GM18498 (cell line): ENCODE measurements at regions not wholly inside any gene's neighbourhood (a gene's known extent, or its start where the extent isn't known, plus 50 kb on each side); places are given as distances from the start of the nearest gene placed in this dataset.

Experiments used
- ATAC-seq: cut with Tn5 transposase; IDR thresholded peaks from one replicate; pipeline ENCODE4 v1.9.1; 2021; ENCODE audit warnings: mild to moderate bottlenecking, moderate library complexity; ENCODE audit not compliant: unreplicated experiment

DNA sequence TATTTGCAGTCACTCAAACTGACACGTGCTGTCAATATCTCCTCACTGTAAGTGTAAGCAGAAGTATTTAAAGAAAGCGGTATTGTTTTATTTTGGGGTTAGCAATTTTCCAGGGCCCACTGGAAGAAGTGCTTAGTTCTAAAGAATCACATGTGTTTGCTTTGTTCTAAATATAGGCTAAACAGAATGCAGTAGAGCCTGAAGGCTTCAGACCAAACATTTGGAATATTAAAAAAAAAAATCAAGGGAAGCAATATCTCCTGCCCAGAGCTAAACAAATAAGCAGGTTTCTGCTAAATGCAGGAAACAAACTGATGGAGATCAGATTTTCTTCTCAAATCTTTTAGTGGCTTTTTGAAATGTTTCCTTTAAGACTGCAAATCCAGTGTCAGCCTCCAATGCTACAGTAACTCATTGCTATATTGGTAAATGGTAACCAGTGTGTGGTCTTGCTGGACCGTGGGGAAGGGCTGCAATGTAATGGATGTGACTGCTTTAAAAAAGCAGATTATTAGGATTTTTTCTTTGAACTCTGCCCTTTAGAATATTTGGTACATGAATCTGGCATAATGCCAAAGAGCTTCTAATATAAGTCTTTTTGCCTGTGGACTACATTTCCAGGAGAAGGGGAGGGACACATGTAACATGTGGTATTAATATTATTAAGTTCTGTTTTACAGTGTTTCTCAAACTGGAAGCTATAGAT, 317.1 kb upstream of the FERMT1 start:
- ATAC-seq, result no peak

DNA sequence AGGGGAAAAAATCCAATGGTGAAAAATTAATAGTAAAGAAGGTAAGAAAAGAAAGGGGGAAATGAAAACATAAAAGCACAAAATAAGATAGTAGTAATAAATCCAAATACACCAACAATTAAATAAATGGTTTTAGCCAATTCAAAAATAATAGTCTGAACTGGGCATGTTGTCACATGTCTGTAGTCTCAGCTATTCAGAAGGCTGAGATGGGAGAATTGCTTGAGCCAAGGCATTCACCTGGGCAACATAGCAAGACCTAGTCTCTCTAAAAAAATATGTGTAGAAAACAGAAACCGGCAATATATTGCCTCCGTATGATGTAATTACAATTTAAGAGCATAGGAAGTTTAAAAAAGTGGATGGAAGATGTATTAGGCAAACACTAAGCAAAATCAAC, 311.3 kb upstream of the FERMT1 start:
- ATAC-seq, result no peak

GRCh38 chr20:6430381-6430780, 307.6 kb upstream of the FERMT1 start:
- no peak for ATAC-seq

DNA sequence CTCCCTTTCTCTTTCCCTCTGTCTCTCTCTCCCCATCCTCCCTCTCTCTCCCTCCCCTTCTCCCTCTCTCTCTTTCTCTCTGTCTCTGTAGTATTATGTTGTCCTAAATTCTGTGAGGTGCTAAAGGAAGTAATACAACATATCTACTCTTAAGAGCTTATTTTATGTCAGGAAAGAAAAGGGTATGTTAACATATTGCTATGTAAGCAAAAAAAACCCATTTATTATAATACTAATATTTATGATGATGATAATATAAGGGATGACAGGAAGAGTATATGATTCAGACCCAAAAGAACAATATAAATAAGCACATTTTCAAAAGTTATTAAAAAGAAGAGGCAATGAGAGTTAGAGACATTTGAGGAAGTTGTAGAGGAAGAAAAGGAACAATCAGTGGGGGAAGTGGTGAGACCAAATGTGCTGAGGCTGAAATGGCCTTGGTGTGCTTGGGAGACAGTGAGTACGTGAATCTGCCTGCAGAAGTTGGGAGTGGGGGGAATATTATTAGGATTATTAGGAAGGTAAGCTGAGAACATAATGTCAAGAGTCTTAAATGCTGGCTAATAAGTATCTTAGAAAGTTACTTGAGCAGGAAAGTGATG, 303.6 kb upstream of the FERMT1 start:
- ATAC-seq, result no peak

GRCh38 chr20:6421321-6422248, 298.8 kb upstream of the FERMT1 start:
- no peak for ATAC-seq

DNA sequence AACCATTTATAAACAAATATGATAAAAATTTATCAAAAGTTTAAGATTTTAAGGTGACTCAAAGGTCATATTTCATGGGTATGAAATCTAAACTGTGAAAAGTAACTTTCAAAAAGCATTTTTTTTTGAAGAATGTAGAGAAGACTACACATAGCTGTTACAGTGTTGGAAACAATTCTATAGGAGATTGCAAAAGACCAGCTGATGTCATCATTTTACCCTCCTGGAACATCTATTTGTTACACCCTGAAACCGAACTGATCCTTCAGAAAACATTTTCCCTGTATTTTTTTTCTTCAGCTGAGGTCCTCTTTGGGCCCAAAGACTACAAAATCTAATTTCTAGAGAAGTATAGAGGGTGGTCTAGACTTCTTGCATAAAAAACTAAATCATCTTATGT, 297.5 kb upstream of the FERMT1 start:
- no peak for ATAC-seq

GRCh38 chr20:6418732-6419131, 295.9 kb upstream of the FERMT1 start:
- ATAC-seq, result no peak

- ATAC-seq, result no peak
Observed at GRCh38 chr20:6416371-6416770, 293.5 kb upstream of the FERMT1 start.

DNA sequence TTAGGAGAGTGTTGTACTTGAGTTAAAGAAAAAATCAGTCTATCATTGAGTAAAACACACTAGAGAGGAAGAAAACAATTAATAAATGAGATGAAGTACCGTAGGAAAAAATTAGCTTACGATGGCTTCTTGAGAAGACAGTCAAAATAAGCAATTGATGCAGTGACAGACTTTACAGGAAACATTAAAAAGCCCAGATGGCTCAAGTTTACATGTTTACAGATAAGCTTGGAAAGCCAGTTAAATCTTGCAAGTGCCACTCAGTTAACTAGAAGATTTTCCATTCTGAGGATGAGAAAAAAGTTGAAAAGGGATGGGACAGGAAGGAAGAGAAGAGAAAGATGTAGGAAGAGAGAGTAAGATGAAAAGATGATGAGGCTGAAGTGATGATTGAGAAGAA, 288.8 kb upstream of the FERMT1 start:
- no peak for ATAC-seq

GRCh38 chr20:6410721-6411120, 287.9 kb upstream of the FERMT1 start:
- ATAC-seq, result no peak

- no peak for ATAC-seq
Observed at GRCh38 chr20:6407163-6407562, 284.3 kb upstream of the FERMT1 start.

GRCh38 chr20:6401893-6402557, 279.2 kb upstream of the FERMT1 start:
- no peak for ATAC-seq

DNA sequence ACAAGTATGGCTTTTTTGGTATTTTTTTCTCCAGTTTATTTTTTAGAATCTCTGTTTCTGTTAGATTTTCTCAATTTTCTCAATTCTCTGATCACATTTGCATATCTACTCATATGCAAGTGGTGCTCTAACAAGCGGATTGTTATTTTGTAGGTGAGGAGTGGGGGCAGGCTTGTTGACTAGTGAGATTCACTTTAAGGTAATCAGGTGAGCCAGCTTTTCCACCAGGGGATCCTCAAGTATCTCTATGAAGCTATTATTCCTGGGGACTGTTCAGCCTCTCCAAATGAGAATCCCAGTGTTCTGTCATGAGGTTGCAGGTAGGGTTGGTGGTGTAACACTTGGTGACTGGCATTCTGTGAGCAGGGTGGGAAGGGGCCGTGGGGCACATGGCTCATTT, 274.3 kb upstream of the FERMT1 start:
- no peak for ATAC-seq

DNA sequence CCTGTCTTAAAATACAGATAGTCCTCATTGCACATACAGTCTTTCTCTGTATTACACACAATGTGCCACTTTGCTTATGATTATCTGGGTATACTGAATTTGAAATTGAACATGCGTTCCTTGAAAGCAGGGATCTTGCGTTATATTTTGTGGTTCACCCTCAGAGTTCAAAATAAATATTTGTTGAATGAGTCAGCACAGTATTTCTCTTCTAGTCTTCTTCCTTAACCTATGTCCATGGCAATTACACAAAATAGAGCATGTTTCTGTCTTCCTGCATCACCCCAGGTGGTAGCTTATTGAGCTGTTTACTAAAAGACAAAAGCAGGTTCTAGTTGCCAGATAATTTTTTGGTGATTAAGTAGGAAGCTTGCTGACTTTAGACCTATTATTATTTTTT, 272.9 kb upstream of the FERMT1 start:
- no peak for ATAC-seq

GRCh38 chr20:6388671-6389197, 265.9 kb upstream of the FERMT1 start:
- ATAC-seq, result no peak

GRCh38 chr20:6384956-6385486, 262.2 kb upstream of the FERMT1 start:
- ATAC-seq, result no peak

- ATAC-seq, result no peak
Observed at GRCh38 chr20:6384380-6384779, 261.6 kb upstream of the FERMT1 start.

DNA sequence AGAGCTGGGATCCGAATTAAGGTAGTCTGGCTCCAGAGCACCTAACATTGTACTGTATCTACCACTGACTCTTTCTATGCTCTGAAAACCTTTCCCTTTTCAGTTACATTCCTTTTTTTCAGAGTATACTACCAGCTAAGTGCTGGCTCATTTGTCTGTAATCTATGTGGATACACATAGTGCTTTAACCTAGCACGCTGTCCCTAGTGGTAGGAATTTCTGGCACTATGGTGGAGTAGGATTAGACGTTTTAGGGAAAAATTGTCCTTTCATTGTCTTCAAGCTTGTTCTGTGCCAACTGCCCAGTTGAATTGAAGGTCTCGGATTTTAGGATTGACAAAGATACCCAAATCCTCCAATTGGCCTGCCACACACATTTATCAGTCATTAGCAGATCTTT, 259.1 kb upstream of the FERMT1 start:
- ATAC-seq, result no peak

- ATAC-seq, result no peak
Observed at GRCh38 chr20:6362245-6362644, 239.4 kb upstream of the FERMT1 start.

- no peak for ATAC-seq
Observed at GRCh38 chr20:6360766-6361165, 237.9 kb upstream of the FERMT1 start.
